Heart left ventricle (tissue), 13 donors: ENCODE measurements at regions not wholly inside any gene's neighbourhood (a gene's known extent, or its start where the extent isn't known, plus 50 kb on each side); places are given as distances from the start of the nearest gene placed in this dataset.

ENCODE experiments used
- CTCF ChIP-seq, 12 donors: fragments of 200-600 bp; sonication (generic) in 4 of 12; IDR thresholded peaks; one replicate each; pipeline versions ENCODE4 v1.5.0 to v1.8.0; 2018 to 2022; ENCODE audit warnings: antibody characterized with exemption in 12 of 12, mild to moderate bottlenecking in 5 of 12
- POLR2A ChIP-seq, 2 donors: fragments of 450-650 bp; IDR thresholded peaks; one replicate each; pipeline ENCODE4 v1.6.1; 2017; ENCODE audit warnings: antibody characterized with exemption in 2 of 2, mild to moderate bottlenecking in 2 of 2, moderate library complexity in 2 of 2
- donor health status: ischemic (EF 13 %, LVEDD 7.1; RV severe dilation, severe dysfunction).
- donor health status: DM: no; HTN: yes; CAD: no.
- donor health status: DM: no; HTN: no; CAD: no.
- donor health status: ischemic (EF 25% LVEDD 6.9; RV normal size, moderate dysfunction).
- donor health status: ischemic (EF 25% LVEDD 5.7; RV mildly dilated, moderate dysfunction).
- donor health status: ischemic (EF 35%, LVEDD 5.7; RV mildly dilated, moderate dysfunction).
- donor health status: nonischemic (EF 11% LVEDD 7.7; RV severe dilation, severe dysfunction).
- donor health status: DM: yes; HTN: yes; CAD: no.
- donor health status: PGD.
- donor health status: ischemic (EF 29% LVEDD 5.4; RV normal size, mild dysfunction).
- donor health status: nonischemic (EF 23%, LVEDD 6.1; RV moderate dilation, normal function).

DNA sequence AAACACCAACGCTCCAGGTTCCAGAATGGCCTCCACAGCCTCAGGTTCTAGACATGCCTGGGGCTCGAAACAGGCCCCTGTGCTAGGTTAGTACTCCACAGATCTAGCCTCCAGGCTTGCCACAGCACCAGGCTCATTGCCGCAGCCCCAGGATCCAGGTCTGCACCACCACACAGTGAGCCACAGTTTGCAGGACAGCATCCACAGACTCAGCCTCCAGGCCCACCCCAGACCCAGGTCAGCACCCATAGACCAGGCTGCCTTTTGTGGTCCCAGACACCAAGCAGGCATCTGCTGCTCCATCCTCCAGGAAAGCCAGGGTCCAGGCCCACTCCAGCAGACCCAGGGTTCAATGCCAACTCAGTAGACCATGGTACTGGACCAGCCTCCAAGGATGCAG is 132.3 kb upstream of the VSTM2A start:
- TF ChIP-seq CTCF (IDR thresholded peaks at IDR 0.05) (no peak), POLR2A (IDR thresholded peaks at IDR 0.05) (no peak)
